ENCODE measurements at regions not wholly inside any gene's neighbourhood (a gene's known extent, or its start where the extent isn't known, plus 50 kb on each side); places are given as distances from the start of the nearest gene placed in this dataset.

DNA sequence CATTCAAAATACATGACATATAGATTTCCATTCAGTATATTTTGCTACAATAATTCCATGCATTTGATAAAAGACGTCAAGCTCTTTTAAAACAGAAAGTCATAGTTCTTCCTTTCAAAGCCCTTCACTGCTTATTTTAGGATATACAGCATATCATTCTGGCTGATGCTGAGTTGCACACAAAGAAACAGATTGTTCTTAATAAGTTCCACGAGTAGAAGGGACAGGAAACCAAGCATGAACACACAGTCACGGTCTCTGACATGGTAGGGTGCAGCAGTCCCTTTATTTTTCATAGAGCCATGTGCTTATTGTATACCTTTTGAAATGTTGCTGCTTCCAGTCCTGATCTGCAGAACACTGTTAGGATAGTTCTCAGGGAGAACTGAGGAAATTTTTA lies 85.4 kb downstream of the MAGEB10 start:
- WGBS, 4 donors: 40 to 57% (median 47%) methylated on average over 3 of the region's 3 CpGs
- intact Hi-C loops (cut with DNase I): no loop called here
- TF ChIP-seq, protein P1, sequence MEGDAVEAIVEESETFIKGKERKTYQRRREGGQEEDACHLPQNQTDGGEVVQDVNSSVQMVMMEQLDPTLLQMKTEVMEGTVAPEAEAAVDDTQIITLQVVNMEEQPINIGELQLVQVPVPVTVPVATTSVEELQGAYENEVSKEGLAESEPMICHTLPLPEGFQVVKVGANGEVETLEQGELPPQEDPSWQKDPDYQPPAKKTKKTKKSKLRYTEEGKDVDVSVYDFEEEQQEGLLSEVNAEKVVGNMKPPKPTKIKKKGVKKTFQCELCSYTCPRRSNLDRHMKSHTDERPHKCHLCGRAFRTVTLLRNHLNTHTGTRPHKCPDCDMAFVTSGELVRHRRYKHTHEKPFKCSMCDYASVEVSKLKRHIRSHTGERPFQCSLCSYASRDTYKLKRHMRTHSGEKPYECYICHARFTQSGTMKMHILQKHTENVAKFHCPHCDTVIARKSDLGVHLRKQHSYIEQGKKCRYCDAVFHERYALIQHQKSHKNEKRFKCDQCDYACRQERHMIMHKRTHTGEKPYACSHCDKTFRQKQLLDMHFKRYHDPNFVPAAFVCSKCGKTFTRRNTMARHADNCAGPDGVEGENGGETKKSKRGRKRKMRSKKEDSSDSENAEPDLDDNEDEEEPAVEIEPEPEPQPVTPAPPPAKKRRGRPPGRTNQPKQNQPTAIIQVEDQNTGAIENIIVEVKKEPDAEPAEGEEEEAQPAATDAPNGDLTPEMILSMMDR (IDR thresholded peaks at IDR 0.05): no peak
- no peak for TF ChIP-seq POLR2A (IDR thresholded peaks at IDR 0.05)
- DNase-seq: no peak
- Histone ChIP-seq H3K9me3 (no peaks in the 10 kb centered on the region), H3K4me3 (no peak overlapping the region), H3K27me3 (no peaks in the 10 kb centered on the region), H3K36me3 (no peaks in the 10 kb centered on the region), H3K27ac (no peak overlapping the region), H3K4me1 (no peaks in the 10 kb centered on the region)
- no peak for ATAC-seq

DNA sequence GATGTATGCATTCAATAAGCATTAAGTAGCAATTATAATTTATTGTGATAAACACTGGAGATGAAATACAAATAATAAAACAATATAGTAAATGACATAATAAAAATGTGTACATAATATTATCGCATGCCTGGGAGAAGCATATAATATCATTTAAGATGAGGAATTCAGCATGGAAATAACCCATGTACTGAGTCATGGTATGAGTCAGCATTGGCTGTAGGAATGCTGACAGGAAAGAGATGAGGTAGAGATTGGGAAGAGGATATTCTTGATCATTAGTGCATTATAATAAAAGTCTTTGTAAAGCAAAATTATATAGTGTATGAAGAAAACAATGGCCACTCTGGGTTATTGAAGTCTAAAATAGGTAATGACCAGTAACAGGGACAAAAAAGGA lies 82.8 kb downstream of the MAGEB10 start:
- no peaks in the 10 kb centered on the region for H3K9me3 ChIP-seq
- intact Hi-C loops (cut with DNase I): no loop called here
- ATAC-seq: no peak
- no peak overlapping the region for H3K4me3 ChIP-seq
- no peaks in the 10 kb centered on the region for H3K27me3 ChIP-seq
- 80 to 93% (median 92%) methylated on average over 1 of the region's 1 CpG for WGBS, 4 donors
- no peaks in the 10 kb centered on the region for H3K4me1 ChIP-seq
- H3K27ac ChIP-seq: no peak overlapping the region
- no peak for DNase-seq
- no peaks in the 10 kb centered on the region for H3K36me3 ChIP-seq
- no peak for TF ChIP-seq POLR2A (IDR thresholded peaks at IDR 0.05)
- TF ChIP-seq, protein P1 (IDR thresholded peaks at IDR 0.05): no peak

DNA sequence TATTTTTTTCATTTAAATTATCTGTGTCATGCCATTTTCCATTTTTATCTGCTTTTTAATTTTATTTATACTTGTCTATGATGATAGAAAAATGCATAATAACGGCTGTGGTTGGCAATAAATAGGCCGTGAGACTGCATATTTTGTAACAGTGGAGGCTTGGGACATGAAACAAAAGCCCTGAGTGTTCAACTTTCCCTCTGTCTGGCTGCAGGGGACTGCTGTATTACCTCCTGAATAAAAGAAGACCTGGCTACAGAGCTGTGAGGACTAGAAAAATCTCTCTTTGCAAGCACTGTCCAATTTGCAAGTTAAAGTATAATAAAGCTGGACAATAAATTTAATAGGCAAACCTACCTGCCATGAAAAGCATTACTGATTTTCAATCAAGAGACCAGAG lies 82.1 kb downstream of the MAGEB10 start:
- WGBS, 4 donors: 32 to 67% (median 49%) methylated on average over 2 of the region's 2 CpGs
- no peak for TF ChIP-seq POLR2A (IDR thresholded peaks at IDR 0.05)
- TF ChIP-seq, protein P1 (IDR thresholded peaks at IDR 0.05): no peak

DNA sequence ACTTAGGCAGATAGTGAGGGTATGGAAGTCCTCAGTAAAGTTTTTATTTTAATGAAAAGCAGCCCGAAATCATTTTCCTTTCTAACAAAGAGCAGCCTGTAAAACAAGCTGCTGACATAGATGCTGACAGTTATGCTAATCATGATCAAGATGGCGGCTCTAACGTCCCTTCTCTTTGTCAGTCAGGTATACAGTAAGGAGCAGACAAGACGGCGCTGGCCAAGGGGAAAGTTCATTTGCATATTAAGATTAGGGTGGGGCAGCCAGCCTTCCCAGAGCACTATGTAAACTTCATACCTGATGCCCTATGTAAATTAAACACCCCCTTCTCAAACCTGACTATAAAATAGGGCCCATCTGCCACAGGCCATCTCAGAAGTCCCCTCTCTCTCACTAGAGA lies 76.9 kb downstream of the MAGEB10 start:
- DNase-seq (no peak), ATAC-seq (no peak)
- TF ChIP-seq, protein P1 (IDR thresholded peaks at IDR 0.05): no peak
- no peak for TF ChIP-seq POLR2A (IDR thresholded peaks at IDR 0.05)
- Histone ChIP-seq H3K27me3 (no peaks in the 10 kb centered on the region), H3K4me3 (no peak overlapping the region), H3K9me3 (no peaks in the 10 kb centered on the region), H3K36me3 (no peaks in the 10 kb centered on the region), H3K4me1 (no peaks in the 10 kb centered on the region), H3K27ac (no peak overlapping the region)
- intact Hi-C loops (cut with DNase I): no loop called here
- WGBS, 4 donors: 54 to 68% (median 60%) methylated on average over 5 of the region's 5 CpGs

More for the DNA sequence above, 82.1 kb downstream of the MAGEB10 start:
- intact Hi-C loops (cut with DNase I): no loop called here
- no peak overlapping the region for H3K27ac ChIP-seq
- DNase-seq (no peak), ATAC-seq (no peak)
- no peaks in the 10 kb centered on the region for H3K36me3 ChIP-seq
- H3K9me3 ChIP-seq: no peaks in the 10 kb centered on the region
- H3K4me1 ChIP-seq: no peaks in the 10 kb centered on the region
- H3K4me3 ChIP-seq: no peak overlapping the region
- no peaks in the 10 kb centered on the region for H3K27me3 ChIP-seq

Measured in heart left ventricle (tissue), 16 donors.